GM18867 (cell line): ENCODE measurements at regions not wholly inside any gene's neighbourhood (a gene's known extent, or its start where the extent isn't known, plus 50 kb on each side); places are given as distances from the start of the nearest gene placed in this dataset.

Source experiments
- ATAC-seq: cut with Tn5 transposase; IDR thresholded peaks from one replicate; pipeline ENCODE4 v1.9.1; 2021; ENCODE audit warnings: mild to moderate bottlenecking, moderate library complexity; ENCODE audit not compliant: unreplicated experiment

- no peak for ATAC-seq
Observed at GRCh38 chr3:146680617-146681016, 75.5 kb upstream of the PLSCR5 start.

- ATAC-seq, result no peak
Observed at GRCh38 chr3:146679995-146680394, 74.8 kb upstream of the PLSCR5 start.

- ATAC-seq, result no peak
Observed at GRCh38 chr3:146679191-146679590, 74.0 kb upstream of the PLSCR5 start.

- ATAC-seq, result no peak
Observed at GRCh38 chr3:146672941-146673340, 67.8 kb upstream of the PLSCR5 start.

GRCh38 chr3:146664403-146664802 is 59.3 kb upstream of the PLSCR5 start:
- ATAC-seq, result no peak

- ATAC-seq, result no peak
Observed at GRCh38 chr3:146658841-146659240, 53.7 kb upstream of the PLSCR5 start.

GRCh38 chr3:146655333-146655996 is 50.3 kb upstream of the PLSCR5 start:
- no peak for ATAC-seq
